K562 (cell line): ENCODE measurements at regions not wholly inside any gene's neighbourhood (a gene's known extent, or its start where the extent isn't known, plus 50 kb on each side); places are given as distances from the start of the nearest gene placed in this dataset.

Experiments
- ATAC-seq: fragments of 200-7000 bp; cut with Tn5 transposase; 3 replicates; pipeline ENCODE4 v1.9.1; 2020; ENCODE audit warnings: moderate library complexity
- BruUV-seq: library from RNA; stranded (reverse); fragments of 400-500 nt; replicated peaks from 2 replicates; lab custom pipeline; 2021; lab: Mats Ljungman, UMichigan
- CTCF ChIA-PET: fragments of 300-600 bp; formaldehyde crosslinking; extraction: SDS; loops from one replicate; lab custom pipeline; 2021; ENCODE audit warnings: low intra/inter-chr PET ratio; lab: Yijun Ruan, JAX
- POLR2A ChIA-PET: fragments of 300-600, 350-650 bp; sonication (Branson Sonifier 250); formaldehyde crosslinking; extraction: SDS; loops from one replicate; lab custom pipeline; 2021; ENCODE audit warnings: antibody characterized with exemption, inconsistent platforms; lab: Yijun Ruan, JAX
- DNase-seq, 4 experiments: peaks; one replicate each; pipeline versions ENCODE4 v3.0.0 to v3.0.0-alpha.2; 2011 to 2018; ENCODE audit warnings: low spot score in 3 of 4, mixed read lengths in 3 of 4; ENCODE audit errors: extremely low read depth in 1 of 4
- FAIRE-seq: peaks from 2 replicates; lab custom pipeline; 2011; peaks lifted over from hg19 to GRCh38; lab: Jason Lieb, UNC
- H2AFZ ChIP-seq: 2 replicates; pipeline ENCODE4 v1.6.0; 2011; ENCODE audit warnings: low read depth, low read length, control low read depth, inconsistent platforms
- H3K27ac ChIP-seq: fragments of 200-600 bp; 3 replicates; pipeline ENCODE4 v1.8.0; 2011; ENCODE audit warnings: low read depth, mild to moderate bottlenecking, control low read depth, inconsistent platforms, low read length, moderate library complexity, mixed read lengths; ENCODE audit errors: extremely low read depth
- H3K27me3 ChIP-seq, 2 experiments: fragments of 300-600 bp in 1 of 2; 2 replicates in 1 of 2; 3 replicates in 1 of 2; pipeline versions ENCODE4 v1.6.0 to v1.8.0; 2011; ENCODE audit warnings: inconsistent platforms in 2 of 2, low read length in 2 of 2, mild to moderate bottlenecking in 1 of 2, mixed read lengths in 1 of 2, moderate library complexity in 1 of 2; ENCODE audit not compliant: control insufficient read depth in 2 of 2, insufficient read depth in 2 of 2
- H3K36me3 ChIP-seq: fragments of 300-600 bp; 3 replicates; pipeline ENCODE4 v1.8.0; 2011; ENCODE audit warnings: mild to moderate bottlenecking, low read length, inconsistent platforms; ENCODE audit not compliant: control insufficient read depth, insufficient read depth
- H3K4me1 ChIP-seq, 2 experiments: fragments of 200-600 bp in 1 of 2; replicated peaks in 1 of 2; 2 replicates in 1 of 2; 3 replicates in 1 of 2; pipeline versions ENCODE4 v1.5.1 to v1.8.0; 2011; ENCODE audit warnings: inconsistent platforms in 2 of 2, low read length in 2 of 2, mild to moderate bottlenecking in 1 of 2, mixed read lengths in 1 of 2, moderate library complexity in 1 of 2; ENCODE audit not compliant: control insufficient read depth in 2 of 2, insufficient read depth in 2 of 2
- H3K4me2 ChIP-seq: 2 replicates; pipeline ENCODE4 v1.6.1; 2011; ENCODE audit warnings: low read length, control low read depth, inconsistent platforms, mixed read lengths; ENCODE audit not compliant: insufficient read depth
- H3K4me3 ChIP-seq: fragments of 200-600 bp; sonication (generic), shearing (Covaris generic); 2 replicates; pipeline ENCODE4 v1.5.1; 2016; ENCODE audit warnings: control low read depth, inconsistent platforms
- H3K79me2 ChIP-seq: fragments of 200-600 bp; 3 replicates; pipeline ENCODE4 v1.8.0; 2011; ENCODE audit warnings: low read length, inconsistent platforms; ENCODE audit not compliant: control insufficient read depth, insufficient read depth
- H3K9ac ChIP-seq, 2 experiments: 2 replicates each; pipeline versions ENCODE4 v1.6.0 to v1.6.1; 2011; ENCODE audit warnings: low read depth in 2 of 2, low read length in 2 of 2, control low read depth in 1 of 2, inconsistent platforms in 1 of 2, mild to moderate bottlenecking in 1 of 2, mixed read lengths in 1 of 2; ENCODE audit not compliant: insufficient read depth in 1 of 2
- H3K9me1 ChIP-seq: one replicate; pipeline ENCODE4 v1.6.0; 2011; ENCODE audit warnings: inconsistent platforms, mild to moderate bottlenecking, low read length, moderate library complexity; ENCODE audit not compliant: control insufficient read depth, insufficient read depth
- H3K9me3 ChIP-seq: replicated peaks from 2 replicates; pipeline ENCODE4 v1.5.1; 2011; ENCODE audit warnings: low read depth, low read length, inconsistent platforms; ENCODE audit not compliant: control insufficient read depth, insufficient read depth
- H4K20me1 ChIP-seq: replicated peaks from 2 replicates; pipeline ENCODE4 v1.6.1; 2011; ENCODE audit warnings: low read length, inconsistent platforms, mixed read lengths; ENCODE audit not compliant: control insufficient read depth, insufficient read depth
- CBX8 ChIP-seq: fragments of 200-600 bp; sonication (generic); IDR thresholded peaks from 2 replicates; pipeline ENCODE4 v1.6.1; 2012; ENCODE audit warnings: borderline replicate concordance, mixed run types, low read depth, mild to moderate bottlenecking, moderate library complexity, mixed read lengths, low read length, control low read depth, inconsistent platforms; ENCODE audit not compliant: poor library complexity, severe bottlenecking; ENCODE audit errors: extremely low read depth
- DACH1 ChIP-seq: fragments of 450-650 bp; IDR thresholded peaks from 2 replicates; pipeline ENCODE4 v1.6.1; 2018; ENCODE audit not compliant: partially characterized antibody
- DMBX1 ChIP-seq: fragments of 250-450 bp; sonication (Bioruptor Pico); IDR thresholded peaks from 2 replicates; pipeline ENCODE4 v1.8.0; 2022; ENCODE audit warnings: inconsistent platforms, mild to moderate bottlenecking, moderate library complexity, borderline replicate concordance
- DPF2 ChIP-seq: fragments of 450-650 bp; IDR thresholded peaks from 2 replicates; pipeline ENCODE4 v1.6.1; 2016
- GATAD2B ChIP-seq: fragments of 450-650 bp; IDR thresholded peaks from 2 replicates; pipeline ENCODE4 v1.6.1; 2017; ENCODE audit warnings: mild to moderate bottlenecking, borderline replicate concordance
- HMG20A ChIP-seq: fragments of 450-650 bp; formaldehyde crosslinking; conservative IDR thresholded peaks from 2 replicates; pipeline ENCODE4 v1.4.0; 2020; ENCODE audit warnings: mild to moderate bottlenecking, mixed read lengths
- HNRNPL ChIP-seq: fragments of 200-400 bp; formaldehyde crosslinking; IDR thresholded peaks from 2 replicates; pipeline ENCODE4 v1.6.1; 2017; ENCODE audit warnings: low read depth, mild to moderate bottlenecking, low read length
- KLF16 ChIP-seq: IDR thresholded peaks from 2 replicates; pipeline ENCODE4 v1.6.1; 2016; ENCODE audit warnings: antibody characterized with exemption
- MAFG ChIP-seq: fragments of 450-650 bp; conservative IDR thresholded peaks from 2 replicates; pipeline ENCODE4 v1.6.1; 2016; ENCODE audit warnings: missing genetic modification characterization, missing compliant biosample characterization
- NCOA6 ChIP-seq: fragments of 450-650 bp; IDR thresholded peaks from 2 replicates; pipeline ENCODE4 v1.6.1; 2017; ENCODE audit warnings: mild to moderate bottlenecking
- NCOR1 ChIP-seq: fragments of 450-650 bp; IDR thresholded peaks from 2 replicates; pipeline ENCODE4 v1.6.1; 2016; ENCODE audit warnings: mild to moderate bottlenecking, moderate library complexity
- NFIX ChIP-seq: fragments of 250-450 bp; sonication (Bioruptor Pico); IDR thresholded peaks from 2 replicates; pipeline ENCODE4 v1.4.0; 2020; ENCODE audit warnings: low read depth, mild to moderate bottlenecking, moderate library complexity
- NR4A1 ChIP-seq, 2 experiments: fragments of 250-450 bp in 1 of 2; fragments of 450-650 bp in 1 of 2; sonication (Bioruptor Pico) in 1 of 2; IDR thresholded peaks; 2 replicates each; pipeline versions ENCODE4 v1.4.0 to v1.6.1; 2016 to 2020; ENCODE audit warnings: mild to moderate bottlenecking in 2 of 2, missing compliant biosample characterization in 1 of 2, missing genetic modification characterization in 1 of 2, moderate library complexity in 1 of 2
- RAD51 ChIP-seq: fragments of 450-650 bp; IDR thresholded peaks from 2 replicates; pipeline ENCODE4 v1.7.1; 2016; ENCODE audit warnings: low read depth, mild to moderate bottlenecking, borderline replicate concordance
- SAFB2 ChIP-seq: fragments of 200-400 bp; formaldehyde crosslinking; IDR thresholded peaks from 2 replicates; pipeline ENCODE4 v1.6.1; 2018; ENCODE audit warnings: borderline replicate concordance, low read length, low read depth, moderate library complexity; ENCODE audit not compliant: severe bottlenecking
- SAP30 ChIP-seq: fragments of 200-600 bp; sonication (generic); IDR thresholded peaks from 2 replicates; pipeline ENCODE4 v1.6.1; 2012; ENCODE audit warnings: borderline replicate concordance, low read depth, mild to moderate bottlenecking, moderate library complexity, low read length, control low read depth, inconsistent platforms; ENCODE audit not compliant: insufficient read depth, poor library complexity, severe bottlenecking
- TBL1XR1 ChIP-seq, 2 experiments: IDR thresholded peaks; 2 replicates each; pipeline ENCODE4 v1.6.1; 2012; ENCODE audit warnings: improper control_type of control experiment in 2 of 2, low read length in 2 of 2, mild to moderate bottlenecking in 1 of 2
- ZBTB33 ChIP-seq: sonication (generic); formaldehyde crosslinking; IDR thresholded peaks from 2 replicates; pipeline ENCODE4 v1.8.1; 2023; ENCODE audit warnings: mild to moderate bottlenecking, missing genetic modification reagents
- ZNF184 ChIP-seq: sonication (generic); formaldehyde crosslinking; IDR thresholded peaks from 2 replicates; pipeline ENCODE4 v1.5.0; 2020; ENCODE audit warnings: missing genetic modification reagents
- ZNF23 ChIP-seq: fragments of 250-450 bp; sonication (Bioruptor Pico); IDR thresholded peaks from 2 replicates; pipeline ENCODE4 v1.4.0; 2020; ENCODE audit warnings: mild to moderate bottlenecking
- ZNF76 ChIP-seq: fragments of 250-450 bp; sonication (Bioruptor Pico); IDR thresholded peaks from 2 replicates; pipeline ENCODE4 v1.4.0; 2020; ENCODE audit warnings: mild to moderate bottlenecking, moderate library complexity, borderline replicate concordance
- WGBS: fragments of 100-300 bp; shearing (Covaris generic); methylation state at CpG from one replicate; pipeline ENCODE4 v1.1.6; 2016; ENCODE audit warnings: low coverage, mixed read lengths; ENCODE audit not compliant: insufficient coverage; ENCODE audit errors: missing lambda C conversion rate; 5-methylcytosine and 5-hydroxymethylcytosine counted together
- in situ Hi-C: fragments of 300-500 bp; cut with MboI; formaldehyde crosslinking; loops from 4 replicates; pipeline ENCODE4 v1.15.0; 2018; ENCODE audit warnings: inconsistent platforms, mixed read lengths
- intact Hi-C: fragments of 100-400 bp; cut with micrococcal nuclease; formaldehyde crosslinking; loops from 2 replicates; pipeline ENCODE4 v1.14.2; 2022

GRCh38 chr1:115184951-115185331 lies 95.6 kb upstream of the TSPAN2 start (continued):
- TF ChIP-seq MAFG (0 out of 2 replicates have a peak, but pooled peaks have one; percentile 16), HNRNPL (no peak), KLF16 (no peak), TBL1XR1 (IDR thresholded peaks at IDR 0.05; ENCODE audit: low read length in 2 of 2) (no peak)
- TF ChIP-seq, all 486 proteins: peak for 2

GRCh38 chr1:115184260-115184950 lies 95.1 kb upstream of the TSPAN2 start:
- Histone ChIP-seq H3K4me1 (peaks cover 2 to 4% of the 10 kb centered on the region in 2 experiments; a peak in 3 of 5 replicates), H4K20me1 (no peaks in the 10 kb centered on the region), H3K27ac (no peak overlapping the region; the same call in 2 of the 3 replicates), H2AFZ (peak overlapping the region; percentile 40; the same call in 1 of the 2 replicates), H3K4me2 (peak overlapping the region; percentile 16), H3K9me1 (no peaks in the 10 kb centered on the region), H3K9me3 (no peaks in the 10 kb centered on the region), H3K36me3 (no peaks in the 10 kb centered on the region), H3K27me3 (no peaks in the 10 kb centered on the region; a peak in 1 of 5 replicates), H3K79me2 (no peaks in the 10 kb centered on the region), H3K9ac (no peak overlapping the region), H3K4me3 (no peak overlapping the region)
- 1% methylated on average over 5 of the region's 5 CpGs for WGBS
- BruUV-seq, result no TSS peak
- ATAC-seq, result no peak; the same call in 2 of the 3 replicates
- ChIA-PET POLR2A (interaction anchor here (0.7 kb wide), 1 partner anchor 207 kb away, joined by 3 read pairs; no protein-coding TSS in a partner anchor), CTCF (no interaction called here)
- no peak for DNase-seq
- no peak for FAIRE-seq
- intact Hi-C loops, result no loop called here
- in situ Hi-C loops, result no loop called here
- TF ChIP-seq MAFG (no peak), SAFB2 (no peak), ZBTB33 (CRISPR knock-in tag) (no peak), HMG20A (no peak), NCOR1 (no peak), NCOA6 (no peak), SAP30 (no peak), NFIX (CRISPR knock-in tag) (no peak), ZNF23 (CRISPR knock-in tag) (no peak), DMBX1 (CRISPR knock-in tag) (no peak), CBX8 (no peak), GATAD2B (no peak), NR4A1 (CRISPR knock-in tag; IDR thresholded peaks at IDR 0.05) (no peak), NR4A1 (tag; IDR thresholded peaks at IDR 0.05) (no peak), DPF2 (no peak), ZNF184 (CRISPR knock-in tag) (no peak), DACH1 (no peak), ZNF76 (CRISPR knock-in tag) (no peak), RAD51 (no peak)
